ENCODE measurements at regions not wholly inside any gene's neighbourhood (a gene's known extent, or its start where the extent isn't known, plus 50 kb on each side); places are given as distances from the start of the nearest gene placed in this dataset.
"Not testable (repeated sequence)": the region's sequence is repeated elsewhere in the genome, so short reads cannot be mapped to it uniquely, and the experiment has no call there.

GRCh38 chr6:4664911-4665310 lies 111.3 kb upstream of the CDYL start:
- Histone ChIP-seq H3K27ac (no peak overlapping the region), H3K27me3 (no peaks in the 10 kb centered on the region), H3K4me3 (ENCODE audit: low read depth in 1 of 2, low read length in 1 of 2) (no peak overlapping the region), H3K4me1 (ENCODE audit: control insufficient read depth in 1 of 2, insufficient read depth in 1 of 2, low read depth in 1 of 2, low read length in 1 of 2) (no peaks in the 10 kb centered on the region), H3K36me3 (no peaks in the 10 kb centered on the region), H3K9me3 (no peaks in the 10 kb centered on the region)
- no peak for TF ChIP-seq CTCF (IDR thresholded peaks at IDR 0.05)

- Histone ChIP-seq H3K27me3 (no peaks in the 10 kb centered on the region), H3K4me1 (ENCODE audit: control insufficient read depth in 1 of 2, insufficient read depth in 1 of 2, low read depth in 1 of 2, low read length in 1 of 2) (no peaks in the 10 kb centered on the region), H3K9me3 (no peaks in the 10 kb centered on the region), H3K4me3 (ENCODE audit: low read depth in 1 of 2, low read length in 1 of 2) (no peak overlapping the region), H3K27ac (no peak overlapping the region), H3K36me3 (no peaks in the 10 kb centered on the region)
- TF ChIP-seq CTCF (IDR thresholded peaks at IDR 0.05) = no peak
These were observed 112.0 kb upstream of the CDYL start for GRCh38 chr6:4664117-4664626.

- H3K4me1 ChIP-seq (ENCODE audit: control insufficient read depth in 1 of 2, insufficient read depth in 1 of 2, low read depth in 1 of 2, low read length in 1 of 2) = no peaks in the 10 kb centered on the region
- no peaks in the 10 kb centered on the region for H3K27me3 ChIP-seq
- H3K4me3 ChIP-seq (ENCODE audit: low read depth in 1 of 2, low read length in 1 of 2) = no peak overlapping the region
- H3K36me3 ChIP-seq = no peaks in the 10 kb centered on the region
- TF ChIP-seq CTCF (IDR thresholded peaks at IDR 0.05) = no peak
- no peaks in the 10 kb centered on the region for H3K9me3 ChIP-seq
- no peak overlapping the region for H3K27ac ChIP-seq
These were observed 113.3 kb upstream of the CDYL start for GRCh38 chr6:4662886-4663285.

- Histone ChIP-seq H3K27me3 (no peaks in the 10 kb centered on the region), H3K4me3 (ENCODE audit: low read depth in 1 of 2, low read length in 1 of 2) (no peak overlapping the region), H3K9me3 (no peaks in the 10 kb centered on the region), H3K4me1 (ENCODE audit: control insufficient read depth in 1 of 2, insufficient read depth in 1 of 2, low read depth in 1 of 2, low read length in 1 of 2) (no peaks in the 10 kb centered on the region), H3K27ac (no peak overlapping the region), H3K36me3 (no peaks in the 10 kb centered on the region)
- no peak for TF ChIP-seq CTCF (IDR thresholded peaks at IDR 0.05)
These were observed 114.8 kb upstream of the CDYL start for GRCh38 chr6:4661391-4661790.

GRCh38 chr6:4660377-4661321 lies 115.6 kb upstream of the CDYL start:
- Histone ChIP-seq H3K27me3 (no peaks in the 10 kb centered on the region), H3K27ac (no peak overlapping the region), H3K4me3 (ENCODE audit: low read depth in 1 of 2, low read length in 1 of 2) (no peak overlapping the region), H3K4me1 (ENCODE audit: control insufficient read depth in 1 of 2, insufficient read depth in 1 of 2, low read depth in 1 of 2, low read length in 1 of 2) (no peaks in the 10 kb centered on the region), H3K36me3 (no peaks in the 10 kb centered on the region), H3K9me3 (no peaks in the 10 kb centered on the region)
- TF ChIP-seq CTCF (IDR thresholded peaks at IDR 0.05) = no peak

GRCh38 chr6:4659719-4660118 lies 116.5 kb upstream of the CDYL start:
- not testable (repeated sequence) for H3K27me3 ChIP-seq; H3K4me3 ChIP-seq (ENCODE audit: low read depth in 1 of 2, low read length in 1 of 2); H3K9me3 ChIP-seq; H3K27ac ChIP-seq; H3K4me1 ChIP-seq (ENCODE audit: control insufficient read depth in 1 of 2, insufficient read depth in 1 of 2, low read depth in 1 of 2, low read length in 1 of 2); H3K36me3 ChIP-seq
